ENCODE measurements at regions not wholly inside any gene's neighbourhood (a gene's known extent, or its start where the extent isn't known, plus 50 kb on each side); places are given as distances from the start of the nearest gene placed in this dataset.
"Not testable (repeated sequence)": the region's sequence is repeated elsewhere in the genome, so short reads cannot be mapped to it uniquely, and the experiment has no call there.

GRCh38 chr22:27312966-27313855 lies 488.3 kb downstream of the MN1 start:
- no peak for FAIRE-seq
- Histone ChIP-seq H3K9me3 (ENCODE audit: control insufficient read depth in 2 of 2, insufficient read depth in 1 of 2, low read depth in 1 of 2, low read length in 1 of 2) (peaks cover 0 to 14% of the 10 kb centered on the region in 2 donors), H3K4me3 (ENCODE audit: low read depth in 1 of 3, low read length in 3 of 3) (no peak overlapping the region), H3K27me3 (ENCODE audit: control insufficient read depth in 3 of 3, insufficient read depth in 3 of 3, low read length in 3 of 3) (no peaks in the 10 kb centered on the region), H3K27ac (ENCODE audit: low read depth in 1 of 3, low read length in 2 of 3) (peak overlapping the region in 1 of 3 donors; percentile 91), H3K4me1 (ENCODE audit: control insufficient read depth in 3 of 3, insufficient read depth in 2 of 3, low read depth in 1 of 3, low read length in 2 of 3) (peaks cover 7 to 63% (median 11%) of the 10 kb centered on the region in 3 donors), H3K36me3 (ENCODE audit: control insufficient read depth in 3 of 3, insufficient read depth in 2 of 3, low read depth in 1 of 3, low read length in 3 of 3) (no peaks in the 10 kb centered on the region)
- WGBS, 3 donors, result 56 to 82% (median 81%) methylated on average over 13 of the region's 13 CpGs
- no peak for DNase-seq

- H3K36me3 ChIP-seq (ENCODE audit: control insufficient read depth in 3 of 3, insufficient read depth in 2 of 3, low read depth in 1 of 3, low read length in 3 of 3), result no peaks in the 10 kb centered on the region
- H3K9me3 ChIP-seq (ENCODE audit: control insufficient read depth in 2 of 2, insufficient read depth in 1 of 2, low read depth in 1 of 2, low read length in 1 of 2), result peaks cover 0 to 8% of the 10 kb centered on the region in 2 donors
- H3K27ac ChIP-seq (ENCODE audit: low read depth in 1 of 3, low read length in 2 of 3), result peak overlapping the region in 2 of 3 donors; percentile 36 to 91
- no peak for FAIRE-seq
- peak; percentile 85 to 87 for DNase-seq
- 14 to 55% (median 37%) methylated on average over 9 of the region's 9 CpGs for WGBS, 3 donors
- H3K4me1 ChIP-seq (ENCODE audit: control insufficient read depth in 3 of 3, insufficient read depth in 2 of 3, low read depth in 1 of 3, low read length in 2 of 3), result peaks cover 7 to 72% (median 11%) of the 10 kb centered on the region in 3 donors
- H3K4me3 ChIP-seq (ENCODE audit: low read depth in 1 of 3, low read length in 3 of 3), result no peak overlapping the region
- no peaks in the 10 kb centered on the region for H3K27me3 ChIP-seq (ENCODE audit: control insufficient read depth in 3 of 3, insufficient read depth in 3 of 3, low read length in 3 of 3)
Observed at GRCh38 chr22:27314276-27314807, 487.2 kb downstream of the MN1 start.

- Histone ChIP-seq H3K4me3 (ENCODE audit: low read depth in 1 of 3, low read length in 3 of 3) (no peak overlapping the region), H3K9me3 (ENCODE audit: control insufficient read depth in 2 of 2, insufficient read depth in 1 of 2, low read depth in 1 of 2, low read length in 1 of 2) (peaks cover 0 to 8% of the 10 kb centered on the region in 2 donors), H3K4me1 (ENCODE audit: control insufficient read depth in 3 of 3, insufficient read depth in 2 of 3, low read depth in 1 of 3, low read length in 2 of 3) (peaks cover 7 to 72% (median 11%) of the 10 kb centered on the region in 3 donors), H3K36me3 (ENCODE audit: control insufficient read depth in 3 of 3, insufficient read depth in 2 of 3, low read depth in 1 of 3, low read length in 3 of 3) (no peaks in the 10 kb centered on the region), H3K27me3 (ENCODE audit: control insufficient read depth in 3 of 3, insufficient read depth in 3 of 3, low read length in 3 of 3) (no peaks in the 10 kb centered on the region), H3K27ac (ENCODE audit: low read depth in 1 of 3, low read length in 2 of 3) (peak overlapping the region in 1 of 3 donors; percentile 91)
- 90 to 98% (median 90%) methylated on average over 4 of the region's 4 CpGs for WGBS, 3 donors
- DNase-seq, result no peak
- no peak for FAIRE-seq
Observed at GRCh38 chr22:27315833-27316232, 485.7 kb downstream of the MN1 start.

- WGBS, 3 donors, result 58 to 67% (median 66%) methylated on average over 5 of the region's 5 CpGs
- H3K4me1 ChIP-seq (ENCODE audit: control insufficient read depth in 3 of 3, insufficient read depth in 2 of 3, low read depth in 1 of 3, low read length in 2 of 3), result peaks cover 7 to 62% (median 8%) of the 10 kb centered on the region in 3 donors
- peak; percentile 13 to 20 for DNase-seq
- H3K27ac ChIP-seq (ENCODE audit: low read depth in 1 of 3, low read length in 2 of 3), result peak overlapping the region in 1 of 3 donors; percentile 91
- H3K4me3 ChIP-seq (ENCODE audit: low read depth in 1 of 3, low read length in 3 of 3), result no peak overlapping the region
- H3K9me3 ChIP-seq (ENCODE audit: control insufficient read depth in 2 of 2, insufficient read depth in 1 of 2, low read depth in 1 of 2, low read length in 1 of 2), result peaks cover 0 to 11% of the 10 kb centered on the region in 2 donors
- H3K27me3 ChIP-seq (ENCODE audit: control insufficient read depth in 3 of 3, insufficient read depth in 3 of 3, low read length in 3 of 3), result peaks cover 0 to 6% (median 2%) of the 10 kb centered on the region in 3 donors
- H3K36me3 ChIP-seq (ENCODE audit: control insufficient read depth in 3 of 3, insufficient read depth in 2 of 3, low read depth in 1 of 3, low read length in 3 of 3), result no peaks in the 10 kb centered on the region
- no peak for FAIRE-seq
Observed at GRCh38 chr22:27317096-27317495, 484.5 kb downstream of the MN1 start.

- 11 to 39% (median 24%) methylated on average over 15 of the region's 15 CpGs for WGBS, 3 donors
- Histone ChIP-seq H3K9me3 (ENCODE audit: control insufficient read depth in 2 of 2, insufficient read depth in 1 of 2, low read depth in 1 of 2, low read length in 1 of 2) (peaks cover 0 to 11% of the 10 kb centered on the region in 2 donors), H3K27me3 (ENCODE audit: control insufficient read depth in 3 of 3, insufficient read depth in 3 of 3, low read length in 3 of 3) (peaks cover 0 to 9% (median 5%) of the 10 kb centered on the region in 3 donors), H3K4me1 (ENCODE audit: control insufficient read depth in 3 of 3, insufficient read depth in 2 of 3, low read depth in 1 of 3, low read length in 2 of 3) (peaks cover 7 to 53% (median 8%) of the 10 kb centered on the region in 3 donors), H3K36me3 (ENCODE audit: control insufficient read depth in 3 of 3, insufficient read depth in 2 of 3, low read depth in 1 of 3, low read length in 3 of 3) (no peaks in the 10 kb centered on the region), H3K4me3 (ENCODE audit: low read depth in 1 of 3, low read length in 3 of 3) (no peak overlapping the region), H3K27ac (ENCODE audit: low read depth in 1 of 3, low read length in 2 of 3) (peak overlapping the region in 1 of 3 donors; percentile 91)
- FAIRE-seq (no peak), DNase-seq (peak; percentile 70 to 77)
Observed at GRCh38 chr22:27317971-27318428, 483.6 kb downstream of the MN1 start.

GRCh38 chr22:27318516-27318915 lies 483.0 kb downstream of the MN1 start:
- Histone ChIP-seq H3K27me3 (ENCODE audit: control insufficient read depth in 3 of 3, insufficient read depth in 3 of 3, low read length in 3 of 3) (peaks cover 0 to 14% (median 5%) of the 10 kb centered on the region in 3 donors), H3K4me1 (ENCODE audit: control insufficient read depth in 3 of 3, insufficient read depth in 2 of 3, low read depth in 1 of 3, low read length in 2 of 3) (peaks cover 7 to 48% (median 8%) of the 10 kb centered on the region in 3 donors), H3K27ac (ENCODE audit: low read depth in 1 of 3, low read length in 2 of 3) (peak overlapping the region in 1 of 3 donors; percentile 91), H3K4me3 (ENCODE audit: low read depth in 1 of 3, low read length in 3 of 3) (no peak overlapping the region), H3K9me3 (ENCODE audit: control insufficient read depth in 2 of 2, insufficient read depth in 1 of 2, low read depth in 1 of 2, low read length in 1 of 2) (peaks cover 0 to 11% of the 10 kb centered on the region in 2 donors), H3K36me3 (ENCODE audit: control insufficient read depth in 3 of 3, insufficient read depth in 2 of 3, low read depth in 1 of 3, low read length in 3 of 3) (no peaks in the 10 kb centered on the region)
- DNase-seq, result peak; percentile 59 to 88
- FAIRE-seq, result no peak
- 5 to 14% (median 8%) methylated on average over 3 of the region's 3 CpGs for WGBS, 3 donors

GRCh38 chr22:27323661-27324060 lies 477.9 kb downstream of the MN1 start:
- Histone ChIP-seq H3K9me3 (ENCODE audit: control insufficient read depth in 2 of 2, insufficient read depth in 1 of 2, low read depth in 1 of 2, low read length in 1 of 2) (peaks cover 0 to 3% of the 10 kb centered on the region in 2 donors), H3K36me3 (ENCODE audit: control insufficient read depth in 3 of 3, insufficient read depth in 2 of 3, low read depth in 1 of 3, low read length in 3 of 3) (no peaks in the 10 kb centered on the region), H3K4me3 (ENCODE audit: low read depth in 1 of 3, low read length in 3 of 3) (no peak overlapping the region), H3K4me1 (ENCODE audit: control insufficient read depth in 3 of 3, insufficient read depth in 2 of 3, low read depth in 1 of 3, low read length in 2 of 3) (peaks cover 0 to 6% (median 0%) of the 10 kb centered on the region in 3 donors), H3K27me3 (ENCODE audit: control insufficient read depth in 3 of 3, insufficient read depth in 3 of 3, low read length in 3 of 3) (peaks cover 0 to 30% (median 7%) of the 10 kb centered on the region in 3 donors), H3K27ac (ENCODE audit: low read depth in 1 of 3, low read length in 2 of 3) (no peak overlapping the region)
- FAIRE-seq (no peak), DNase-seq (no peak)
- 25 to 46% (median 35%) methylated on average over 15 of the region's 15 CpGs for WGBS, 3 donors

- H3K4me3 ChIP-seq (ENCODE audit: low read depth in 1 of 3, low read length in 3 of 3); H3K27ac ChIP-seq (ENCODE audit: low read depth in 1 of 3, low read length in 2 of 3); H3K4me1 ChIP-seq (ENCODE audit: control insufficient read depth in 3 of 3, insufficient read depth in 2 of 3, low read depth in 1 of 3, low read length in 2 of 3); DNase-seq; H3K9me3 ChIP-seq (ENCODE audit: control insufficient read depth in 2 of 2, insufficient read depth in 1 of 2, low read depth in 1 of 2, low read length in 1 of 2); FAIRE-seq; H3K36me3 ChIP-seq (ENCODE audit: control insufficient read depth in 3 of 3, insufficient read depth in 2 of 3, low read depth in 1 of 3, low read length in 3 of 3): not testable (repeated sequence)
- WGBS, 3 donors, result 89 to 96% (median 94%) methylated on average over 1 of the region's 1 CpG
- H3K27me3 ChIP-seq (ENCODE audit: control insufficient read depth in 3 of 3, insufficient read depth in 3 of 3, low read length in 3 of 3), result peaks cover 0 to 30% (median 7%) of the 10 kb centered on the region in 3 donors
Observed at GRCh38 chr22:27324908-27325307, 476.6 kb downstream of the MN1 start.
